ENCODE measurements at regions not wholly inside any gene's neighbourhood (a gene's known extent, or its start where the extent isn't known, plus 50 kb on each side); places are given as distances from the start of the nearest gene placed in this dataset.

GRCh38 chr1:25020851-25021590 lies 90.9 kb upstream of the RUNX3 start:
- Histone ChIP-seq H3K9me3 (no peaks in the 10 kb centered on the region), H3K4me2 (no peak overlapping the region), H3K4me1 (peaks cover 16% of the 10 kb centered on the region; the same call in 2 of the 3 replicates), H3K4me3 (no peak overlapping the region), H3K27ac (peak overlapping the region; percentile 61 to 90; a peak in 5 of 6 replicates)
- DNase-seq (ENCODE audit: low read depth in 1 of 2, low spot score in 1 of 2) = no peak
- FAIRE-seq = no peak
- TF ChIP-seq RCOR1 (IDR thresholded peaks at IDR 0.05; ENCODE audit: low read depth, low read length) (no peak), CBX8 (IDR thresholded peaks at IDR 0.05) (no peak)
- ChIA-PET CTCF (no interaction called here), POLR2A (no interaction called here)
- ATAC-seq = no peak
- WGBS (ENCODE audit: missing lambda C conversion rate) = 71% methylated on average over 10 of the region's 22 CpGs

GRCh38 chr1:25020173-25020845 lies 90.2 kb upstream of the RUNX3 start:
- WGBS (ENCODE audit: missing lambda C conversion rate) = 63% methylated on average over 13 of the region's 15 CpGs
- FAIRE-seq = no peak
- TF ChIP-seq ZSCAN20 (CRISPR knock-in tag; IDR thresholded peaks at IDR 0.05) (no peak), CEBPB (IDR thresholded peaks at IDR 0.05) (no peak), EHMT2 (IDR thresholded peaks at IDR 0.05; ENCODE audit: low read depth) (no peak), CBX8 (IDR thresholded peaks at IDR 0.05) (no peak), HOXA7 (CRISPR knock-in tag; IDR thresholded peaks at IDR 0.05) (no peak), KDM5A (IDR thresholded peaks at IDR 0.05) (no peak), ZC3H11A (IDR thresholded peaks at IDR 0.05) (no peak), USF2 (IDR thresholded peaks at IDR 0.05) (no peak), HDAC2 (IDR thresholded peaks at IDR 0.05) (no peak), CTCF (IDR thresholded peaks at IDR 0.05) (no peak), ZNF302 (CRISPR knock-in tag; IDR thresholded peaks at IDR 0.05) (no peak), RFX5 (IDR thresholded peaks at IDR 0.05) (no peak), NPAS2 (CRISPR knock-in tag; IDR thresholded peaks at IDR 0.05; ENCODE audit: borderline replicate concordance) (no peak), HEYL (CRISPR knock-in tag; IDR thresholded peaks at IDR 0.05) (no peak), ZFP36 (IDR thresholded peaks at IDR 0.05; ENCODE audit: borderline replicate concordance, partially characterized antibody) (no peak), ELK1 (IDR thresholded peaks at IDR 0.05; ENCODE audit: low read depth, low read length) (no peak), HMGXB4 (CRISPR knock-in tag; IDR thresholded peaks at IDR 0.05; ENCODE audit: borderline replicate concordance) (no peak), RAD21 (conservative IDR thresholded peaks at IDR 0.05 in 1 of 2, IDR thresholded peaks at IDR 0.05 in 1 of 2) (no peak), RCOR1 (IDR thresholded peaks at IDR 0.05; ENCODE audit: low read depth, low read length) (no peak), HES2 (IDR thresholded peaks at IDR 0.05) (no peak)
- DNase-seq (ENCODE audit: low read depth in 1 of 2, low spot score in 1 of 2) = no peak
- no peak for ATAC-seq
- Histone ChIP-seq H3K4me3 (no peak overlapping the region), H3K9me3 (no peaks in the 10 kb centered on the region), H3K4me1 (peaks cover 16% of the 10 kb centered on the region; the same call in 2 of the 3 replicates), H3K4me2 (no peak overlapping the region), H3K27ac (peak overlapping the region in 1 of 2 experiments; percentile 90; a peak in 3 of 6 replicates)
- ChIA-PET CTCF (no interaction called here), POLR2A (no interaction called here)

Data from A549 (cell line).